ENCODE measurements at regions not wholly inside any gene's neighbourhood (a gene's known extent, or its start where the extent isn't known, plus 50 kb on each side); places are given as distances from the start of the nearest gene placed in this dataset.

DNA sequence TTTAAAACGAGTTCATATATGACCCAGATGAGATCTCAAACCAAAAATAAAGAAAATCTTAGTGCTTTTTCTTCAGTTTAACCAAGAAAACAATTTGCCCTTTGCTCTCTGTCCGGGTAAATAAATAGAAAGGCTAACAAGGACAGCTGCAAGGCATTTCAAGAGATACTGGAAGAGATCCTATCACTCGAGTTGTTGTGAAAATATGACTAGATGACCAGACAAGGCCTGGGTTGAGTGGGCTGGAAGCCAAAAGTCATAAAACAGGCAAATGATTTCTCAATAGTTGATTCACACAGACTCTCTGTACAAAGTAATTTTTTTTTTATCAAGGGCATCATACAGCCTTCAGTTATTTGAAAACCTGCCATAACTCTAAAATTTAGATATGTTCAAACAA is 55.9 kb upstream of the AVPR1A start:
- Histone ChIP-seq H3K4me2 (ENCODE audit: insufficient read depth, insufficient read length, low read length) (no peak overlapping the region), H4K5ac (ENCODE audit: insufficient read length, low read depth, low read length) (no peak overlapping the region), H2BK12ac (ENCODE audit: insufficient read length, low read depth, low read length) (no peak overlapping the region), H3K79me2 (ENCODE audit: insufficient read depth, low read length) (no peaks in the 10 kb centered on the region), H3K4ac (ENCODE audit: low read depth, low read length) (no peak overlapping the region), H3T11ph (ENCODE audit: low read length) (no peak overlapping the region), H3K9ac (ENCODE audit: extremely low read depth, insufficient read length, low read length) (no peak overlapping the region), H2BK20ac (ENCODE audit: low read depth, low read length, poor library complexity, severe bottlenecking) (no peak overlapping the region), H3K23ac (ENCODE audit: insufficient read length, low read depth, low read length) (no peak overlapping the region), H3K18ac (ENCODE audit: insufficient read length, low read depth, low read length) (no peak overlapping the region), H3K4me1 (ENCODE audit: insufficient read depth, low read length) (no peaks in the 10 kb centered on the region), H3K9me3 (ENCODE audit: control insufficient read depth, low read depth, low read length) (no peaks in the 10 kb centered on the region), H2AK5ac (ENCODE audit: insufficient read length, low read length) (no peak overlapping the region), H3K27ac (ENCODE audit: insufficient read length, low read depth, low read length) (no peak overlapping the region), H3K14ac (ENCODE audit: insufficient read depth, low read length) (no peak overlapping the region), H3K23me2 (ENCODE audit: insufficient read length, low read depth, low read length, poor library complexity, severe bottlenecking) (no peaks in the 10 kb centered on the region), H2BK15ac (ENCODE audit: low read depth, low read length) (no peak overlapping the region), H3K56ac (ENCODE audit: insufficient read length, low read depth, low read length) (no peak overlapping the region), H4K91ac (ENCODE audit: insufficient read length, low read depth, low read length) (no peak overlapping the region), H4K8ac (replicated peaks; ENCODE audit: insufficient read length, low read depth, low read length) (no peak overlapping the region), H3K79me1 (ENCODE audit: insufficient read depth, low read depth, low read length, poor library complexity, severe bottlenecking) (no peaks in the 10 kb centered on the region), H2BK5ac (ENCODE audit: insufficient read length, low read length) (no peak overlapping the region), H2AFZ (ENCODE audit: low read length) (no peak overlapping the region), H2BK120ac (ENCODE audit: low read depth, low read length, poor library complexity, severe bottlenecking) (no peak overlapping the region), H3K27me3 (ENCODE audit: insufficient read depth, low read length) (no peaks in the 10 kb centered on the region), H4K20me1 (ENCODE audit: control insufficient read depth, insufficient read depth, insufficient read length) (no peaks in the 10 kb centered on the region)
- Mint-ChIP-seq H3K27me3 (ENCODE audit: low read depth) (peaks cover 6% of the 10 kb centered on the region), H3K9me3 (no peaks in the 10 kb centered on the region), H3K36me3 (ENCODE audit: insufficient read depth in 1 of 3, low read depth in 3 of 3) (no peaks in the 10 kb centered on the region), H3K27ac (no peak overlapping the region), H3K4me3 (no peak overlapping the region), H3K4me1 (no peaks in the 10 kb centered on the region)
- WGBS (ENCODE audit: extremely low coverage, insufficient read length, low lambda C conversion rate): no CpG with 5 or more reads among the region's 3 CpGs
- no peak for DNase-seq
- TF ChIP-seq, protein P1, sequence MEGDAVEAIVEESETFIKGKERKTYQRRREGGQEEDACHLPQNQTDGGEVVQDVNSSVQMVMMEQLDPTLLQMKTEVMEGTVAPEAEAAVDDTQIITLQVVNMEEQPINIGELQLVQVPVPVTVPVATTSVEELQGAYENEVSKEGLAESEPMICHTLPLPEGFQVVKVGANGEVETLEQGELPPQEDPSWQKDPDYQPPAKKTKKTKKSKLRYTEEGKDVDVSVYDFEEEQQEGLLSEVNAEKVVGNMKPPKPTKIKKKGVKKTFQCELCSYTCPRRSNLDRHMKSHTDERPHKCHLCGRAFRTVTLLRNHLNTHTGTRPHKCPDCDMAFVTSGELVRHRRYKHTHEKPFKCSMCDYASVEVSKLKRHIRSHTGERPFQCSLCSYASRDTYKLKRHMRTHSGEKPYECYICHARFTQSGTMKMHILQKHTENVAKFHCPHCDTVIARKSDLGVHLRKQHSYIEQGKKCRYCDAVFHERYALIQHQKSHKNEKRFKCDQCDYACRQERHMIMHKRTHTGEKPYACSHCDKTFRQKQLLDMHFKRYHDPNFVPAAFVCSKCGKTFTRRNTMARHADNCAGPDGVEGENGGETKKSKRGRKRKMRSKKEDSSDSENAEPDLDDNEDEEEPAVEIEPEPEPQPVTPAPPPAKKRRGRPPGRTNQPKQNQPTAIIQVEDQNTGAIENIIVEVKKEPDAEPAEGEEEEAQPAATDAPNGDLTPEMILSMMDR (conservative IDR thresholded peaks at IDR 0.05): no peak
